PC-9 (cell line): ENCODE measurements at regions not wholly inside any gene's neighbourhood (a gene's known extent, or its start where the extent isn't known, plus 50 kb on each side); places are given as distances from the start of the nearest gene placed in this dataset.

Experiments used
- EZH2 ChIP-seq: fragments of 200-600 bp; sonication (generic); IDR thresholded peaks from 2 replicates; pipeline ENCODE4 v1.8.0; 2017; ENCODE audit warnings: antibody characterized with exemption, low read depth
- TF ChIP-seq, protein P1 (sequence below): fragments of 200-600 bp; sonication (generic); conservative IDR thresholded peaks from 2 replicates; pipeline ENCODE4 v1.6.1; 2017; ENCODE audit warnings: mixed run types, antibody characterized with exemption, mild to moderate bottlenecking, moderate library complexity

DNA sequence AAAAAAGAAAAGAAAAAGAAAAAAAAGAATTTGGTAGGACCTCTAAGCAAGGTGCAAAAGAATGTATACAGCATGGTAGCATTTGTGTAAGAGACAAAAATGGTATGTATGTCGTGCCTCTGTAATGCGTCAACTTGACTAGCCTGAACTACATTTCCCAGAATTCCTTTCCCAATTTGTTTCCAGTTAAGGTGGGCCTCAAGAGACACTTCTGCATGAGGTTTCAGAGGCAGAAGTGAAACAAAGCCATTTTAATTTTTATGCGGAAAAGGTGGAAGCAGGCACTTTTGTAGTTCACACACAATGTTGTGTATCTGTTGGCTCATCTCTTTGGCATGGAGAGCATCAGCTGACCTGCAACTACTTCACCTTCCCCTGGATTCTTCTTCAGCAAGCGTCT, 56.5 kb upstream of the PAPOLG start:
- TF ChIP-seq EZH2: no peak
- TF ChIP-seq, protein P1, sequence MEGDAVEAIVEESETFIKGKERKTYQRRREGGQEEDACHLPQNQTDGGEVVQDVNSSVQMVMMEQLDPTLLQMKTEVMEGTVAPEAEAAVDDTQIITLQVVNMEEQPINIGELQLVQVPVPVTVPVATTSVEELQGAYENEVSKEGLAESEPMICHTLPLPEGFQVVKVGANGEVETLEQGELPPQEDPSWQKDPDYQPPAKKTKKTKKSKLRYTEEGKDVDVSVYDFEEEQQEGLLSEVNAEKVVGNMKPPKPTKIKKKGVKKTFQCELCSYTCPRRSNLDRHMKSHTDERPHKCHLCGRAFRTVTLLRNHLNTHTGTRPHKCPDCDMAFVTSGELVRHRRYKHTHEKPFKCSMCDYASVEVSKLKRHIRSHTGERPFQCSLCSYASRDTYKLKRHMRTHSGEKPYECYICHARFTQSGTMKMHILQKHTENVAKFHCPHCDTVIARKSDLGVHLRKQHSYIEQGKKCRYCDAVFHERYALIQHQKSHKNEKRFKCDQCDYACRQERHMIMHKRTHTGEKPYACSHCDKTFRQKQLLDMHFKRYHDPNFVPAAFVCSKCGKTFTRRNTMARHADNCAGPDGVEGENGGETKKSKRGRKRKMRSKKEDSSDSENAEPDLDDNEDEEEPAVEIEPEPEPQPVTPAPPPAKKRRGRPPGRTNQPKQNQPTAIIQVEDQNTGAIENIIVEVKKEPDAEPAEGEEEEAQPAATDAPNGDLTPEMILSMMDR: no peak
